GM18867 (cell line): ENCODE measurements at regions not wholly inside any gene's neighbourhood (a gene's known extent, or its start where the extent isn't known, plus 50 kb on each side); places are given as distances from the start of the nearest gene placed in this dataset.

ENCODE experiments used
- ATAC-seq: cut with Tn5 transposase; IDR thresholded peaks from one replicate; pipeline ENCODE4 v1.9.1; 2021; ENCODE audit warnings: mild to moderate bottlenecking, moderate library complexity; ENCODE audit not compliant: unreplicated experiment

DNA sequence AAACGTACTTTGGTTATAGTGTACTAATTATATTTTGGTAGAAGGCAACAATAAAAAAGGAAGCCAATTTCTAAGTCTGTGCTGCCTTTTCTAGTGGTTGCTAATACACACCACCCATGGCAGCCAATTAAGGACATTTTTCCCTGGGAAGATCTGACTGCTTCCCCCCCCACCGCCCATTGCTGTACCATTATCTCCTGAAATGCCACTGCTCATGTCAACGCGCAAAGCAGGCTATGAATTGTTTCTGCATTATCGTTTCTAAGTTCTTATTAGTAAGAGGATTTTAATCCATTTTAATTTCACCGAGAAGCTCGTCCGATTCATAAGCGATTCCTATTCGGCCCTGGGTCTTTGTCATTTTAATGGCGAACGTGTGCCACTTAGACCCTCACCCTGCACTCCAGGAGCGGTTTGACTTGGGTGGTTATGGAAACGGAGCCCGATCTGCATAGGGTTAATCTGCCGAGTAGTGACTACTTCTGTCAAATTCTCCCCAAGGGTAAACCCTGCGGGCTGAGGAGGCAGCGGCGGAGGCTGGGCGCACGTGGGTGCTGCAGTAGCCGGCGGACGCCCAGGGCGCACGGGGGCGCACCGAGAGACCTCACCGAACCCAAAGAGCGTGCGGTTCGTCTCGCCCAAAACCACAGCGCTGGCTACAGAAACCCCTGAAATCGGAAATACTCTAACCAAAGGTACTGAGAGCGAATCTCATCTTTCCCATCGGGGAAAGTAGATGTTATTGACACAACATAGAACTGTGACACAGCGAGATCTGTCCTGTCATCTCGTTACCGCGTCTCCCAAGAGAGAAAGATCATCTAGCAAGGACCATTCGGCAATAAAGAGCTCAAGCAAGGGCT is 55.8 kb upstream of the SHC3 start:
- peak; percentile 80 for ATAC-seq

DNA sequence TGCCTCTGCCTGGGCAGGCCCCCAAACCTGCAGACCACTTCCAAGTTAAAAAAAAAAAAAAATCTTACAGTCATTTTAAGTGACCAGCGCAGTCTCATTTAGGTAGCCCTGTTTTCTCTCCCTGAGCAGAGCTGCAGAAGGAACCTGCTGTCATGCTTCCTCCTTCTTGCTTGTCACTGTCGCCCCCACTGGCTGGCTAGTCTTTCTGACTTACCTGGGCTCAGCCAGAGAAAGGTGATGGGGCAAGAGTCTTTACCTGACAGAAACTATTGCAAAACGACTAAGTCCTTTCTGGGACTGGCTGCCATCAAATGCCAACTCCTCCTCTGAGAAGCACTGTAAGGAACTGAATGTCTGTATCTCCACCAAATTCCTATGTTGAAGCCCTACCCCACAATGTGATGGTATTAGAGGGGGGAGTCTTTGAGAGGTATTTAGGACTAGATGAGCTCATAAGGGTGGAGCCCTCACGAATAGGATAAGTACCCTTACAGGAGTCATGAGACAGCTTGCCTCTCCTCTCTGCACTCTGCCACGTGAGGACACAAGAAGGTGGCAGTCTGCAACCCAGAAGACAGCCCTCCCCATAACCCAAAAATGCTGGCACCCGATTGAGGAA is 58.4 kb upstream of the SHC3 start:
- ATAC-seq = no peak

DNA sequence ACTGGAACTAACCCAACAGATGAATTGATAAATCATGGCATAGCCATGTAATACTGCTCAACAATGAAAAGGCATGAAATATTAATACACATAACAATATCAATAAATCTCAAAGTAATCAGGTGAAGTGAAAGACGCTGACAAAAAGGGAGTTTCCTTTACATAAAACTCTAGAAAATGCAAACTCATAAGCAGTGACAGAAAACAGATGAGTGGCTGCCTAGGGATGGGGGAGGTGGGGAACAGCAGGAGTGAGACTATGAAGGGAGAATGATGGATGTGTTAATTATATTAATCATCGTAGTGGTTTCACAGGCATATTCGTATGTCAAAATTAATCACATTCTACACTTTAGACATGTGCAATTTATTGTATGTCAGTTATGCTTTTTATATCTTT is 59.8 kb upstream of the SHC3 start:
- ATAC-seq = no peak

DNA sequence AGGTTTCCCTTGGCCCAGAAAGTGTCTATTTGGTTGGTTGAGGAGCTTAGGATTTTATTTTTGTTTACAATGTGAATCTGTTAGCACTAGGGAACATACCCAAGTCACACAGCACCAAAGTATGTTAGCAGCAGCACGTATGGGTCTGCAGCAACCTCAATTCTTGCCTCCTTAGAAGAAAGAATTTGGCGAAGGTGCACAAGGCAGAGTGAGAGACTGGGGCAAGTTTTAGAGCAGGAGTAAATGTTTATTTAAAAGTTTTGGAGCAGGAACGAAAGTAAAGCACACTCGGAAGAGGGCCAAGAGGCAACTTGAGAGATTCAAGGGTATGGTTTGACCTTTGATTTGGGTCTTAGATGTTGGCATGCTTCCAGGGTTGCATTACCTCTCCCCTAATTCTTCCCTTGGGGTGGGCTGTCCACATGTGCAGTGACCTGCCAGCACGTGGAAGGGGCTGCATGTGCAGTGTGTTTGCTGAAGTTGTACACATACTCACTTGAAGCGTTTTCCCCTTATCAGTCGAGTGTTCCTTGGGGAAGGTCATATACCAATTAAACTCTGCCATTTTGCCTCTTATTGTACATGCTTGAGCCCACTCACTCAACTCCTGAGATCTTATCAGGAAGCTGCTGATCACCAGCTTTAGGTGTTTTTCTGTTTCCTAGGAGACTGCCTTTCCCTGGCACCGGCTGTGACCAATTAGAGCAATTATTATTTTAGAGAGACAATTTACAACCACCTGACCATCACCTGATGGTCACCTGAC is 64.9 kb upstream of the SHC3 start:
- no peak for ATAC-seq

DNA sequence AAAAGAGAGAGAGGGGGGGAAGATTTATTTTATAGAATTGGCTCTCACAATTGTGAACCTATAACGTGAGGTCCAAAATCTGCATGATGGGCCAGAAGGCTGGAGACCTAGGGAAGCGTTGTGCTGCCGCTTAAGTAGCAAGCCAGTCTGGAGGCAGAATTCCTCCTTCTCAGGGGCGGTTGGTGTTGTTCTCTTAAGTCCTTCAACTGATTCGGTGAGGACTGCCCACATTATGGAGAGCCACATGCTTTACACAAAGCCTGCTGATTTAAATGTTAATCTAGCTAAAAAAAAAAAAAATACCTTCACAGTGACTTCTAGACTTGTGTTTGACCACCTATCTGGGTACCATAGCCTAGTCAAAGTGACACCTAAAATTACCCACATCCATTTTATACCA is 64.2 kb upstream of the CKS2 start:
- ATAC-seq = no peak

DNA sequence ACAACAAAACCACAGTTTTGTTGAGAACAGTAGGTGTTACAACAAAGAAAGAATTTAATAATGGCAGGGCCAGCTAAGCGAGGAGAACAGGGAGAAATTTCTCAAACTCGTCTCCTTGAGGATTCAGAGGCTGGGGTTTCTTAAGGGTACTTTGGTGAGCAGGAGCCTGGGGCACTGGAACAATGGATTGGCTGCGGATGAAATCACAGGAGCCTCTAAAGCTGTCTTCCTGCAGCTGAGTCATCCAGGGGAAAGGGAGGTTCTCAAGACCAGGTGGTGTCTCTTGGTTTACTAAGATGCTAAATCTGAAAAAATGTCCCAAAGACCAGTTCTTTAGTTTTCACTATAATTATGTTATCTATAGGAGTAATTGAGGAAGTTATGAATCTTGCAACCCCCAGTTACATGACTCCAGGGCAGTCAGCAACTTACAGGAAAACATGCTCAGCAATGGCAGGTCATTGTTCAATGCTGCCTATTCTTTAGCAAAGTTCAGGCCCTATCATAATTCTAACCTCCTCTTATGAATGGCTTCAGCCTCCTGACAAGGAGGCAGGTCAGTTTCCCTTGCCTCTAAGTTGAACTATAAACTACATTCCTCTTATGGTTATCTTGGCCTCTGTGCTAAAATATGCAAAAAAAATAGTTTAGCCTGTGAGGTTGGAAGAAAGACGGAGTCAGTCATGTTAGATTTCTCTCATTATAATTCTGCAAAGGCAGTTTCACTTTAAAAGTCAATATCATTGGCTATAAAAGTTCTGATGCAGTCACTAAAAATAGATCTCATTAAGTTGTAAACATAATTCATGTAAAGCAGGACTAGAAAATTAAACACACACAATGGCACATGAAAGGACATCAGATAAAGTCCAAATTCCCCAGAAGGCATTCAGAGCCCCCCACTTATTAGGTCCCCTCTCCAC is 63.3 kb upstream of the CKS2 start:
- no peak for ATAC-seq

DNA sequence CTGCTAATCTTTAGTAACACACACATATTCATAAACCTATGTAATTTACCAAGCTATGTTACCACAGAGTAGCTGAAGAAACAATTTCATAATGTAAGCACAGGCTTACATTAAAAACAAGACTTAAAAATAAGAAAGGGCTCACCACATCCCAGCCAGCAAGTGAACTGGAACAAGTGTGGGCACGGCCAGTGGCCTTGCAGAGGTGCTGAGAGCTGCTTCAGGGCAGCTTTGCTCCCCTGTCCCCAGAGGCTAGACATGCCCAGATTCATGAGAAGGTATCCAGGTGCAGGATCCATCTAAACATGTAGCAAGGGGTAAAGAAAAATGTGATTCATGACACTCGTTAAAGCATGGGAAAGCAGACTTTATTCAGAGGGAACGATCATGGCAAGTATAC is 62.0 kb upstream of the CKS2 start:
- no peak for ATAC-seq

DNA sequence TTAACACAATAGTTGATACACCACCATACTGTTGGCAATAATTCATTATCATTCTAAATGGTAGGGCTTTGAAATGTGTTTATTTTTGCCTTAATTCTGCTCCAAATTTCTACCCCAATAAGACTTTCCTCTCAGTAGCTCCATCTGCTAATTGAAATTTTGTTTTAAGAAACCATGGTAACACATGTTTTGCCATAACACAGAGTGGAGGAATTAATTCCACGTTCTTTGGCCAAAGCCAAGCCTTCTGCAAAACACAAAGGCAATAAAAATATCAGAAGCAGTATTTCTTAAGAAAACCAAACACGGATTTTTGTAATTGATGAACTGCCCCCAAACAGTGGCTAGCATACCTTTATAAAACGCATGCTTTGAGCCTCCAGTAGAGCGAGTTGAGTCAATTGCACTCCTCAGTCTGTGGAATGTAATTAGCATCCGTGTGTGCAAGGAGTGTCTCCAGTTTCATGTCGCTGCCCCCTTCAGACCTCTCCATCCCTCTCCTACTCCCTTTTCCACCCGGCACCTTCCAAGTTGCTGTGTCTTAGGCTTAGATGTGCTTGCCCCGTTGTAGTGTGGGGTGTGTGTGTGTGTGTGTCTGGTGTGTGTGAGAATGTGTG is 58.2 kb upstream of the CKS2 start:
- no peak for ATAC-seq

DNA sequence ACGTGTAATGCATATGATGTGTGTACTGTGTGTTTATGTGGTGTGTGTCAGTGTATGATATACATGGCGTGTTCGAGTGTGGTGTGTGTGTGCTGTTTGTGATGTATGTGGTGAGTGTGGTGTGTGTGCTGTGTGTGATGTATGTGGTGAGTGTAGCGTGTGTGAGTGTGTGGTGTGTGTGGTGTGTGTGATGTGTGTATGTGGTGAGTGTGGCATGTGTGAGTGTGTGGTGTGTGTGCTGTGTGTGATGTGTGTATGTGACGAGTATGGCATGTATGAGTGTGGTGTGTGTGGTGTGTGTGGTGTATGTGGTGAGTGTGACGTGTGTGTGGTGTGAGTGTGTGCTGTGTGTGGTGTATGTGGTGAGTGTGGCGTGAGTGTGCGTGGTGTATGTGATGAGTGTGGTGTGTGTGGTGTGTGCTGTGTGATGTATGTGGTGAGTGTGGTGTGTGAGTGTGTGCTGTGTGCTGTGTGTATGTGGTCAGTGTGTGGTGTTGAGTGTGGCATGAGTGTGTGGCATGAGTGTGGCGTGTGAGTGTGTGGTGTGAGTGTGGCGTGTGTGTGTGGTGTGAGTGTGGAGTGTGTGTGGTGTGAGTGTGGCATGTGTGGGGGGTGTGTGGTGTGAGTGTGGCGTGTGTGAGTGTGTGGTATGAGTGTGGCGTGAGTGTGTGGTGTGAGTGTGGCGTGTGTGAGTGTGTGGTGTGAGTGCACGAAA is 56.8 kb upstream of the CKS2 start:
- no peak for ATAC-seq

DNA sequence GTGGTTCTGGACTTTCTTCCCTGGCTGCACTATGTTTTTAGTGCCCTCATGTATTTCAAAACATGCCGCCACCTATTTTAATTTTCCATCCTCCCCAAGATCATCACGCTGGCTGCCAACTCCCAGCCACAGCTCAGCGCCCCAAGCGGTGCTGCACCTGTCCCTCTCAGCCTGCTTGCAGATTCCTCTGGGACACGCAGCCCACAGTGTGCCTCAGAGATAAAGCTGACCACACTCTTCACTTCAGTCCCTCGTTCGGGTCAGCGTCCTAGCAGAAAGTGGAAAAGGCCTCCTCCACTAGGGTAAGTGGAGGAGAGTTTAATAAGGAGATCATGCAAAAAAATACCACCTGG is 56.2 kb upstream of the CKS2 start:
- no peak for ATAC-seq

DNA sequence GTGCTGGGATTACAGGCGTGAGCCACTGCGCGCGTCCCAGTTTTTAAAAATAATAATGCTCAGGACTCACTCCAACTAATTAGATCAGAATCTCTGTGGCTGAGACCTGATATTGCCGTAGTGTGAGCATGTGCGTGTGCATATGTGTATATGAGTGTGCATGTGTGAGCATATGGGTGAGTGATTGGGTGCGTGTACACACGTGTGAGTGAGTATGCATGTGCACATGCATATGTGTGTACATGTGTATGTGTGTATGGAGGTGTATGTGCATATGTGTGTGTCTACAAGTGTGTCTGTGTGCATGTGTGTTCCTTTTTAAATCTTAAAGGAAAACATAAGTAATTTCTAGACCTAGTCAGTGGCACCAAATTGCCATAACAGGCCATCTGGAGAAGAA is 54.8 kb upstream of the CKS2 start:
- ATAC-seq = no peak

DNA sequence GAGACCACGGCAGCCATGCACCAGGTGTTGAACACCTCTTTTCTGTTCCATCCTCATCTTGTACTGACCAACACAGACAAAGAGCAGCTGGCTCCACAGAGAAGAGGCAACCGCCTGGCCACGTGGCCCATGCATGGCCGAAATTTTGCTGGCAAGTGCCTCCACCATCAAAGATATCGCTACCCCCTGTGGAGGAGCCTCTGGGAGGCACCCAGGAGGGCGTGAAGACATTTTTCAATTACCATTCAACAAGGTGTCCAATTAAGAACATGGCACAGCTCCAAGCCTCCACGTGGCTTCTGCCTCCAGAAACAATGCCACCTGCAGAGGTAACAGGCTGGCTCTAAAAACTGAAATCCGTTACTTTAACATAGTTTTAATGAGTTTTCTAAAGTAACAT is 54.4 kb upstream of the CKS2 start:
- no peak for ATAC-seq

DNA sequence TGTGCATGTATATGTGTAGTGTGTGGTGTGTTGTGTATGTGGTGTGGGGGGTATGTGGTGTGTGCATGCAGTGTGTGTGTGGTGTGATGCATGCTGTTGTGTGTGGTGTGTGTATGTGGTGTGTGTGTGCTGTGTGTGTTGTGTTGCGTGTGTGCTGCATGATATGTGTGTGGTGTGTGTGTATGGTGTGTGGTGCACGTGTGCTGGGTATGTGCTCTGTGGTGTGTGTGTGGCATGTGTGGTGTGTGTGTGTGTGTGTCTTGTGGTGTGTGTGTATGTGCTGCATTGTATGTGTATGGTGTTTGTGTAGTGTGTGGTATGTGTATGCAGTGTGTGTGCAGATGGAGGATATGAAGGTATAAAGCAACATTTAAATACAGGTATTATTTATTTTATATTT is 50.5 kb upstream of the CKS2 start:
- no peak for ATAC-seq
